ENCODE measurements at regions not wholly inside any gene's neighbourhood (a gene's known extent, or its start where the extent isn't known, plus 50 kb on each side); places are given as distances from the start of the nearest gene placed in this dataset.
"Not testable (repeated sequence)": the region's sequence is repeated elsewhere in the genome, so short reads cannot be mapped to it uniquely, and the experiment has no call there.

GRCh38 chr3:159301961-159302360 is 500.1 kb downstream of the MFSD1 start:
- Histone ChIP-seq H3K36me3 (ENCODE audit: low read length) (no peaks in the 10 kb centered on the region), H3F3A (ENCODE audit: insufficient read depth) (no peaks in the 10 kb centered on the region)

GRCh38 chr3:159305017-159305416 is 503.2 kb downstream of the MFSD1 start:
- H3K79me2 ChIP-seq (ENCODE audit: insufficient read depth, low read length): no peaks in the 10 kb centered on the region
- no peaks in the 10 kb centered on the region for H3K36me3 ChIP-seq (ENCODE audit: low read length)
- no peaks in the 10 kb centered on the region for H4K20me1 ChIP-seq (ENCODE audit: low read depth, low read length)
- no peak overlapping the region for H3K9ac ChIP-seq (ENCODE audit: low read length)
- no peak for TF ChIP-seq EZH2phosphoT487 (conservative IDR thresholded peaks at IDR 0.05; ENCODE audit: low read length)
- TF ChIP-seq, protein P1, sequence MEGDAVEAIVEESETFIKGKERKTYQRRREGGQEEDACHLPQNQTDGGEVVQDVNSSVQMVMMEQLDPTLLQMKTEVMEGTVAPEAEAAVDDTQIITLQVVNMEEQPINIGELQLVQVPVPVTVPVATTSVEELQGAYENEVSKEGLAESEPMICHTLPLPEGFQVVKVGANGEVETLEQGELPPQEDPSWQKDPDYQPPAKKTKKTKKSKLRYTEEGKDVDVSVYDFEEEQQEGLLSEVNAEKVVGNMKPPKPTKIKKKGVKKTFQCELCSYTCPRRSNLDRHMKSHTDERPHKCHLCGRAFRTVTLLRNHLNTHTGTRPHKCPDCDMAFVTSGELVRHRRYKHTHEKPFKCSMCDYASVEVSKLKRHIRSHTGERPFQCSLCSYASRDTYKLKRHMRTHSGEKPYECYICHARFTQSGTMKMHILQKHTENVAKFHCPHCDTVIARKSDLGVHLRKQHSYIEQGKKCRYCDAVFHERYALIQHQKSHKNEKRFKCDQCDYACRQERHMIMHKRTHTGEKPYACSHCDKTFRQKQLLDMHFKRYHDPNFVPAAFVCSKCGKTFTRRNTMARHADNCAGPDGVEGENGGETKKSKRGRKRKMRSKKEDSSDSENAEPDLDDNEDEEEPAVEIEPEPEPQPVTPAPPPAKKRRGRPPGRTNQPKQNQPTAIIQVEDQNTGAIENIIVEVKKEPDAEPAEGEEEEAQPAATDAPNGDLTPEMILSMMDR (IDR thresholded peaks at IDR 0.05; ENCODE audit: insufficient read depth, low read length, poor library complexity, severe bottlenecking): no peak
- H3K27ac ChIP-seq (ENCODE audit: low read depth, low read length): no peak overlapping the region
- no peak overlapping the region for H3K4me3 ChIP-seq (ENCODE audit: insufficient read depth, low read length, poor library complexity, severe bottlenecking)
- H3K4me2 ChIP-seq (ENCODE audit: low read depth, low read length, poor library complexity, severe bottlenecking): no peak overlapping the region
- H3K9me3 ChIP-seq (ENCODE audit: insufficient read depth, low read length): no peaks in the 10 kb centered on the region
- no peaks in the 10 kb centered on the region for H3K9me2 ChIP-seq (replicated peaks; ENCODE audit: insufficient read depth, low read length)
- H3F3A ChIP-seq (ENCODE audit: insufficient read depth): no peaks in the 10 kb centered on the region
- H2AFZ ChIP-seq (ENCODE audit: low read depth, low read length, severe bottlenecking): no peak overlapping the region
- no peaks in the 10 kb centered on the region for H3K27me3 ChIP-seq (ENCODE audit: low read length)

More at GRCh38 chr3:159301961-159302360, 500.1 kb downstream of the MFSD1 start:
- Histone ChIP-seq H3K4me2 (ENCODE audit: low read depth, low read length, poor library complexity, severe bottlenecking) (no peak overlapping the region), H3K27ac (ENCODE audit: low read depth, low read length) (no peak overlapping the region), H3K4me3 (ENCODE audit: insufficient read depth, low read length, poor library complexity, severe bottlenecking) (no peak overlapping the region), H3K9me3 (ENCODE audit: insufficient read depth, low read length) (no peaks in the 10 kb centered on the region), H3K9me2 (replicated peaks; ENCODE audit: insufficient read depth, low read length) (no peaks in the 10 kb centered on the region), H2AFZ (ENCODE audit: low read depth, low read length, severe bottlenecking) (no peak overlapping the region), H4K20me1 (ENCODE audit: low read depth, low read length) (no peaks in the 10 kb centered on the region), H3K9ac (ENCODE audit: low read length) (no peak overlapping the region), H3K27me3 (ENCODE audit: low read length) (no peaks in the 10 kb centered on the region), H3K79me2 (ENCODE audit: insufficient read depth, low read length) (no peaks in the 10 kb centered on the region)
- TF ChIP-seq EZH2phosphoT487 (conservative IDR thresholded peaks at IDR 0.05; ENCODE audit: low read length): no peak
- TF ChIP-seq, protein P1 (IDR thresholded peaks at IDR 0.05; ENCODE audit: insufficient read depth, low read length, poor library complexity, severe bottlenecking): no peak

GRCh38 chr3:159316706-159317105 is 514.9 kb downstream of the MFSD1 start:
- not testable (repeated sequence) for H3K79me2 ChIP-seq (ENCODE audit: insufficient read depth, low read length); H3K4me2 ChIP-seq (ENCODE audit: low read depth, low read length, poor library complexity, severe bottlenecking); H3K36me3 ChIP-seq (ENCODE audit: low read length); H3K4me3 ChIP-seq (ENCODE audit: insufficient read depth, low read length, poor library complexity, severe bottlenecking); H3F3A ChIP-seq (ENCODE audit: insufficient read depth); H3K9me3 ChIP-seq (ENCODE audit: insufficient read depth, low read length); H3K9me2 ChIP-seq (replicated peaks; ENCODE audit: insufficient read depth, low read length); H3K27ac ChIP-seq (ENCODE audit: low read depth, low read length); H3K27me3 ChIP-seq (ENCODE audit: low read length); H3K9ac ChIP-seq (ENCODE audit: low read length); H2AFZ ChIP-seq (ENCODE audit: low read depth, low read length, severe bottlenecking); H4K20me1 ChIP-seq (ENCODE audit: low read depth, low read length)

- no peak for TF ChIP-seq EZH2phosphoT487 (conservative IDR thresholded peaks at IDR 0.05; ENCODE audit: low read length)
- TF ChIP-seq, protein P1 (IDR thresholded peaks at IDR 0.05; ENCODE audit: insufficient read depth, low read length, poor library complexity, severe bottlenecking): no peak
- H3K27me3 ChIP-seq (ENCODE audit: low read length): no peaks in the 10 kb centered on the region
- H3F3A ChIP-seq (ENCODE audit: insufficient read depth): no peaks in the 10 kb centered on the region
These were observed 517.3 kb downstream of the MFSD1 start for GRCh38 chr3:159319156-159319555.

More at GRCh38 chr3:159319156-159319555, 517.3 kb downstream of the MFSD1 start:
- Histone ChIP-seq H3K9me2 (replicated peaks; ENCODE audit: insufficient read depth, low read length) (no peaks in the 10 kb centered on the region), H4K20me1 (ENCODE audit: low read depth, low read length) (no peaks in the 10 kb centered on the region), H3K79me2 (ENCODE audit: insufficient read depth, low read length) (no peaks in the 10 kb centered on the region), H3K4me2 (ENCODE audit: low read depth, low read length, poor library complexity, severe bottlenecking) (no peak overlapping the region), H3K27ac (ENCODE audit: low read depth, low read length) (no peak overlapping the region), H3K9ac (ENCODE audit: low read length) (no peak overlapping the region), H3K9me3 (ENCODE audit: insufficient read depth, low read length) (no peaks in the 10 kb centered on the region), H2AFZ (ENCODE audit: low read depth, low read length, severe bottlenecking) (no peak overlapping the region), H3K4me3 (ENCODE audit: insufficient read depth, low read length, poor library complexity, severe bottlenecking) (no peak overlapping the region), H3K36me3 (ENCODE audit: low read length) (no peaks in the 10 kb centered on the region)

Measured in SU-DHL-6 (cell line).